ENCODE measurements at regions not wholly inside any gene's neighbourhood (a gene's known extent, or its start where the extent isn't known, plus 50 kb on each side); places are given as distances from the start of the nearest gene placed in this dataset.

GRCh38 chr5:57948091-57948490, 465.5 kb upstream of the ACTBL2 start:
- TF ChIP-seq, protein P1, sequence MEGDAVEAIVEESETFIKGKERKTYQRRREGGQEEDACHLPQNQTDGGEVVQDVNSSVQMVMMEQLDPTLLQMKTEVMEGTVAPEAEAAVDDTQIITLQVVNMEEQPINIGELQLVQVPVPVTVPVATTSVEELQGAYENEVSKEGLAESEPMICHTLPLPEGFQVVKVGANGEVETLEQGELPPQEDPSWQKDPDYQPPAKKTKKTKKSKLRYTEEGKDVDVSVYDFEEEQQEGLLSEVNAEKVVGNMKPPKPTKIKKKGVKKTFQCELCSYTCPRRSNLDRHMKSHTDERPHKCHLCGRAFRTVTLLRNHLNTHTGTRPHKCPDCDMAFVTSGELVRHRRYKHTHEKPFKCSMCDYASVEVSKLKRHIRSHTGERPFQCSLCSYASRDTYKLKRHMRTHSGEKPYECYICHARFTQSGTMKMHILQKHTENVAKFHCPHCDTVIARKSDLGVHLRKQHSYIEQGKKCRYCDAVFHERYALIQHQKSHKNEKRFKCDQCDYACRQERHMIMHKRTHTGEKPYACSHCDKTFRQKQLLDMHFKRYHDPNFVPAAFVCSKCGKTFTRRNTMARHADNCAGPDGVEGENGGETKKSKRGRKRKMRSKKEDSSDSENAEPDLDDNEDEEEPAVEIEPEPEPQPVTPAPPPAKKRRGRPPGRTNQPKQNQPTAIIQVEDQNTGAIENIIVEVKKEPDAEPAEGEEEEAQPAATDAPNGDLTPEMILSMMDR (IDR thresholded peaks at IDR 0.05; ENCODE audit: extremely low read depth, missing control alignments): no peak
- no peak for DNase-seq (ENCODE audit: low spot score)

DNA sequence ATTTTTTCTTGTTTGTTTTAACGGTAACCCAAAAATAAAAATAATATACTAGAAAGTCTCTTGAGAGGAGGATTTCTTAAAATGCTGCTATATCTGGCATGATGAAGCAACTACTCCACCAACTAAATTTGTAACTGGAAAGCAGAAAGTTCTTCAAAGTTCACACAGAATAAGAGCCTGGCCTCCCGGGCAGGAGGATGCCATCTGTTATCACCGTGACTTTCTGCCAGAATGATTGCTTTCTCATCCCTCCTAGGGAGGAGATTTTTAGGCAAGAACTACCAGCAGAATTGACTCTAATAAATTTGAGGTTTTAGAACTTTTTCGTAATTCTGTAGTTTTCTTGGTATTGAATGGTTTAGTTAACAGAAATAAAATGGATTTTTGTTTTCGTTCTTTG, 464.6 kb upstream of the ACTBL2 start:
- TF ChIP-seq, protein P1 (IDR thresholded peaks at IDR 0.05; ENCODE audit: extremely low read depth, missing control alignments): no peak
- no peak for DNase-seq (ENCODE audit: low spot score)

GRCh38 chr5:57940879-57941278, 458.3 kb upstream of the ACTBL2 start:
- TF ChIP-seq, protein P1 (IDR thresholded peaks at IDR 0.05; ENCODE audit: extremely low read depth, missing control alignments): no peak
- no peak for DNase-seq (ENCODE audit: low spot score)

GRCh38 chr5:57940236-57940635, 457.6 kb upstream of the ACTBL2 start:
- TF ChIP-seq, protein P1 (IDR thresholded peaks at IDR 0.05; ENCODE audit: extremely low read depth, missing control alignments): no peak
- no peak for DNase-seq (ENCODE audit: low spot score)

GRCh38 chr5:57939771-57940170, 457.2 kb upstream of the ACTBL2 start:
- no peak for DNase-seq (ENCODE audit: low spot score)

GRCh38 chr5:57939335-57939734, 456.7 kb upstream of the ACTBL2 start:
- TF ChIP-seq, protein P1 (IDR thresholded peaks at IDR 0.05; ENCODE audit: extremely low read depth, missing control alignments): no peak
- DNase-seq (ENCODE audit: low spot score): no peak

More at GRCh38 chr5:57939771-57940170, 457.2 kb upstream of the ACTBL2 start:
- TF ChIP-seq, protein P1 (IDR thresholded peaks at IDR 0.05; ENCODE audit: extremely low read depth, missing control alignments): no peak

DNA sequence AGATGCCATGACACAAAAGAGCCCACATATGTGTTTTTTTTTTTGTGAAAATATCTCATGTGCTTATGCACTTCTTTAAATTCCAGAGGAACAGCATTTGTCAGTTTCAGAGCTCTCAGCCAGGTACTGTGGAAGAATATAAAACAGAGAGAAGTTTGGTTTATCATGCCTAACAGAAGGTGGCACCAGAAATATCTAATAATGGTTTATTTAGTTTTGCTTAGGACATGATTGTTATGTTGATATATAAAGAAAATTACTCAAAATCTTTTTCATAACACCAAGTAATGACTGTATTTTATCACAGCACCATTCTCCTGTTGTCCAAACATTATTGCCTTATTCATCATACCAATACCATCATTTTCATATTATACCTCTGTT, 455.6 kb upstream of the ACTBL2 start:
- TF ChIP-seq, protein P1 (IDR thresholded peaks at IDR 0.05; ENCODE audit: extremely low read depth, missing control alignments): no peak
- no peak for DNase-seq (ENCODE audit: low spot score)

Measured in GM20000 (cell line).